ENCODE measurements at regions not wholly inside any gene's neighbourhood (a gene's known extent, or its start where the extent isn't known, plus 50 kb on each side); places are given as distances from the start of the nearest gene placed in this dataset.
"Not testable (repeated sequence)": the region's sequence is repeated elsewhere in the genome, so short reads cannot be mapped to it uniquely, and the experiment has no call there.

- no peak overlapping the region for H3K9ac ChIP-seq (ENCODE audit: low read length)
- H3K79me2 ChIP-seq (ENCODE audit: low read length): no peaks in the 10 kb centered on the region
- H3K27ac ChIP-seq (ENCODE audit: low read length): no peak overlapping the region
- CTCF ChIA-PET: no interaction called here
- H3K36me3 ChIP-seq (ENCODE audit: low read depth, low read length): no peaks in the 10 kb centered on the region
- no peak for ATAC-seq
- H3K4me1 ChIP-seq (ENCODE audit: insufficient read depth, low read length): no peaks in the 10 kb centered on the region
- POLR2A ChIA-PET (ENCODE audit: unreplicated experiment): no interaction called here
- no peak overlapping the region for H3K4me3 ChIP-seq (ENCODE audit: low read length)
- H2AFZ ChIP-seq (ENCODE audit: low read length): no peak overlapping the region
- no peaks in the 10 kb centered on the region for H4K20me1 ChIP-seq (ENCODE audit: low read length)
- H3F3A ChIP-seq (ENCODE audit: low read length, unreplicated experiment): no peaks in the 10 kb centered on the region
- no peak for DNase-seq
- no peak overlapping the region for H3K4me2 ChIP-seq (ENCODE audit: low read length)
- TF ChIP-seq, protein P1, sequence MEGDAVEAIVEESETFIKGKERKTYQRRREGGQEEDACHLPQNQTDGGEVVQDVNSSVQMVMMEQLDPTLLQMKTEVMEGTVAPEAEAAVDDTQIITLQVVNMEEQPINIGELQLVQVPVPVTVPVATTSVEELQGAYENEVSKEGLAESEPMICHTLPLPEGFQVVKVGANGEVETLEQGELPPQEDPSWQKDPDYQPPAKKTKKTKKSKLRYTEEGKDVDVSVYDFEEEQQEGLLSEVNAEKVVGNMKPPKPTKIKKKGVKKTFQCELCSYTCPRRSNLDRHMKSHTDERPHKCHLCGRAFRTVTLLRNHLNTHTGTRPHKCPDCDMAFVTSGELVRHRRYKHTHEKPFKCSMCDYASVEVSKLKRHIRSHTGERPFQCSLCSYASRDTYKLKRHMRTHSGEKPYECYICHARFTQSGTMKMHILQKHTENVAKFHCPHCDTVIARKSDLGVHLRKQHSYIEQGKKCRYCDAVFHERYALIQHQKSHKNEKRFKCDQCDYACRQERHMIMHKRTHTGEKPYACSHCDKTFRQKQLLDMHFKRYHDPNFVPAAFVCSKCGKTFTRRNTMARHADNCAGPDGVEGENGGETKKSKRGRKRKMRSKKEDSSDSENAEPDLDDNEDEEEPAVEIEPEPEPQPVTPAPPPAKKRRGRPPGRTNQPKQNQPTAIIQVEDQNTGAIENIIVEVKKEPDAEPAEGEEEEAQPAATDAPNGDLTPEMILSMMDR (conservative IDR thresholded peaks at IDR 0.05; ENCODE audit: low read depth, low read length): no peak
- intact Hi-C loops (cut with micrococcal nuclease): no loop called here
- no peaks in the 10 kb centered on the region for H3K9me2 ChIP-seq (replicated peaks; ENCODE audit: low read length)
- no peaks in the 10 kb centered on the region for H3K27me3 ChIP-seq (ENCODE audit: low read length)
- H3K9me3 ChIP-seq (ENCODE audit: low read length): no peaks in the 10 kb centered on the region
- BruUV-seq (replicated peaks): no TSS peak
Observed at GRCh38 chr9:21720758-21721157, 81.7 kb upstream of the MTAP start.

- ATAC-seq; H3K36me3 ChIP-seq (ENCODE audit: low read depth, low read length); H3K9me2 ChIP-seq (replicated peaks; ENCODE audit: low read length); H2AFZ ChIP-seq (ENCODE audit: low read length); DNase-seq; H3K27ac ChIP-seq (ENCODE audit: low read length); H3K4me3 ChIP-seq (ENCODE audit: low read length); H3K4me2 ChIP-seq (ENCODE audit: low read length); CTCF ChIA-PET; intact Hi-C loops (cut with micrococcal nuclease); H3K4me1 ChIP-seq (ENCODE audit: insufficient read depth, low read length); POLR2A ChIA-PET (ENCODE audit: unreplicated experiment); BruUV-seq (replicated peaks); H3F3A ChIP-seq (ENCODE audit: low read length, unreplicated experiment); H4K20me1 ChIP-seq (ENCODE audit: low read length); H3K79me2 ChIP-seq (ENCODE audit: low read length); H3K27me3 ChIP-seq (ENCODE audit: low read length); H3K9ac ChIP-seq (ENCODE audit: low read length); H3K9me3 ChIP-seq (ENCODE audit: low read length): not testable (repeated sequence)
Observed at GRCh38 chr9:21727411-21727810, 75.0 kb upstream of the MTAP start.

- no peak overlapping the region for H2AFZ ChIP-seq (ENCODE audit: low read length)
- no peaks in the 10 kb centered on the region for H3K79me2 ChIP-seq (ENCODE audit: low read length)
- no peaks in the 10 kb centered on the region for H3K4me1 ChIP-seq (ENCODE audit: insufficient read depth, low read length)
- H3F3A ChIP-seq (ENCODE audit: low read length, unreplicated experiment): no peaks in the 10 kb centered on the region
- DNase-seq (no peak), ATAC-seq (no peak)
- H3K9me2 ChIP-seq (replicated peaks; ENCODE audit: low read length): no peaks in the 10 kb centered on the region
- no peak overlapping the region for H3K4me2 ChIP-seq (ENCODE audit: low read length)
- CTCF ChIA-PET: no interaction called here
- POLR2A ChIA-PET (ENCODE audit: unreplicated experiment): no interaction called here
- no peaks in the 10 kb centered on the region for H3K9me3 ChIP-seq (ENCODE audit: low read length)
- H3K27me3 ChIP-seq (ENCODE audit: low read length): no peaks in the 10 kb centered on the region
- no TSS peak for BruUV-seq (replicated peaks)
- TF ChIP-seq EZH2phosphoT487 (IDR thresholded peaks at IDR 0.05; ENCODE audit: borderline replicate concordance, low read length) (no peak), EZH2 (IDR thresholded peaks at IDR 0.05; ENCODE audit: low read length, unreplicated experiment) (no peak)
- TF ChIP-seq, protein P1 (conservative IDR thresholded peaks at IDR 0.05; ENCODE audit: low read depth, low read length): no peak
- no peak overlapping the region for H3K4me3 ChIP-seq (ENCODE audit: low read length)
- H3K27ac ChIP-seq (ENCODE audit: low read length): no peak overlapping the region
- intact Hi-C loops (cut with micrococcal nuclease): no loop called here
- no peak overlapping the region for H3K9ac ChIP-seq (ENCODE audit: low read length)
- H4K20me1 ChIP-seq (ENCODE audit: low read length): no peaks in the 10 kb centered on the region
- H3K36me3 ChIP-seq (ENCODE audit: low read depth, low read length): no peaks in the 10 kb centered on the region
Observed at GRCh38 chr9:21728781-21729180, 73.7 kb upstream of the MTAP start.

Data from PC-3 (cell line).